Large intestine (tissue), 3 donors: ENCODE measurements at regions not wholly inside any gene's neighbourhood (a gene's known extent, or its start where the extent isn't known, plus 50 kb on each side); places are given as distances from the start of the nearest gene placed in this dataset.

Experiments used
- DNase-seq, 2 donors: peaks; one replicate each; pipeline versions ENCODE4 v3.0.0 to v3.0.0-alpha.2; 2013
- H3K27ac ChIP-seq: one replicate; pipeline ENCODE4 v1.5.1; 2013; ENCODE audit warnings: low read length
- H3K27me3 ChIP-seq: 2 replicates; pipeline ENCODE4 v1.6.1; 2013; ENCODE audit warnings: low read length; ENCODE audit not compliant: control insufficient read depth, insufficient read depth
- H3K36me3 ChIP-seq: 2 replicates; pipeline ENCODE4 v1.6.1; 2013; ENCODE audit warnings: low read length; ENCODE audit not compliant: control insufficient read depth, insufficient read depth
- H3K4me1 ChIP-seq: one replicate; pipeline ENCODE4 v1.6.1; 2013; ENCODE audit warnings: low read length; ENCODE audit not compliant: control insufficient read depth, insufficient read depth
- H3K4me3 ChIP-seq: one replicate; pipeline ENCODE4 v1.5.1; 2013; ENCODE audit warnings: low read length
- H3K9me3 ChIP-seq: one replicate; pipeline ENCODE4 v1.6.1; 2013; ENCODE audit warnings: mild to moderate bottlenecking, low read depth, low read length, moderate library complexity; ENCODE audit not compliant: control insufficient read depth
- WGBS: methylation state at CpG from one replicate; pipeline ENCODE4 v1.1.5; 2013; ENCODE audit warnings: low lambda C conversion rate; ENCODE audit not compliant: insufficient coverage; 5-methylcytosine and 5-hydroxymethylcytosine counted together

DNA sequence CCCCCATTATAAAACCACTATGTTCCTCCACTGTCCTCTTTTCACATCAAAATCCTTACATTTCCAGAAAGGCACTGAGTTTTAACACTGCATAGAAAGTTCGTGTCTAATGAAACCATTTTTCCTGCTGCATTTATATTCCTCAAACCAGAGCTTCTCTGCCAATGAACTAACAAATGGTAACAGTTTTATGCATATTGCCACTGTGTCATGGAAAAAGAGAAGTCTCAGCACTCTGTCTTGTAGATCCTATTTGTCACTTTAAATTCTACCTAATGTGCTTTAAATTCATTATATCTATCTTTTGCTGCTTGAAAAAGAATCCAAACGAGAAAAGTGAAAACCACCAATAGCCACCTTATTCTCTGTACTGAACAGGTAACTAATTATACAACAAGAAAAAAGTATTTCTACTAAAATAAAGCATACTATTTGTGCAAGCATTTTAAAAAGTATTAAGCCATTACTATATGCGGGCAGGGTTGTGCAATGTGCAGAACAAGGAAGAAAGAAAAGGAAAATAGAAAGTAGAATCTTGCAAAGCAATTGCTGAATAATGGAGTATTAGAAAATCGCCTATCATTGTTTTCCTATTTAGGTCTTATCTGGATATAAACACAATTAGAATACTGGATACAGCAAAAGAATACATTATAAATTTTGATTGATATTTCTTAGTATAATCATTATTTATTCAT lies 328.9 kb downstream of the ZEB2 start:
- H3K27ac ChIP-seq = no peak overlapping the region
- DNase-seq = no peak
- WGBS = 97% methylated on average over 3 of the region's 4 CpGs
- no peaks in the 10 kb centered on the region for H3K27me3 ChIP-seq
- no peak overlapping the region for H3K4me3 ChIP-seq
- H3K36me3 ChIP-seq = no peaks in the 10 kb centered on the region
- no peaks in the 10 kb centered on the region for H3K9me3 ChIP-seq
- no peaks in the 10 kb centered on the region for H3K4me1 ChIP-seq

GRCh38 chr2:144183727-144184126 lies 336.2 kb downstream of the ZEB2 start:
- H3K4me1 ChIP-seq = no peaks in the 10 kb centered on the region
- H3K27ac ChIP-seq = no peak overlapping the region
- no peaks in the 10 kb centered on the region for H3K36me3 ChIP-seq
- WGBS = 100% methylated on average over 1 of the region's 9 CpGs
- no peak overlapping the region for H3K4me3 ChIP-seq
- no peaks in the 10 kb centered on the region for H3K27me3 ChIP-seq
- no peaks in the 10 kb centered on the region for H3K9me3 ChIP-seq
- DNase-seq = peak in 1 of 2 donors; percentile 14

DNA sequence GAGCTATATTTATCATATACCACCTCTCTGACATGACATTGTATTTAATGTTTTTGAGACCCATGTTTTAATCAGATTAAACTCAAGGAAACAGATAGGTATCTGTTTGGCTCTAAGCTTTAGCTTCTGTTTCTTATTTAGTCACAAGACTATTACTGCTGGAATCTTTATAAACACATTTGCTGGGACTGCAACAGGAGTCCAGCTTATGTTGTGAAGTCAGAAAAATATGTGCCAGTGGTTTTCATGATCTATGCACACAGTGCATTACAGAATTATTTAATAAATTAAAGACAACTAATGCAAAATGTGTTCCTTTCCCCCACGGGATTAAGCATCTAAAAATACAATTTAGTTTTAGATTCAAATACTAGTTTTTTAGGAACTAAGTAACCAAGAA lies 338.9 kb downstream of the ZEB2 start:
- no peaks in the 10 kb centered on the region for H3K9me3 ChIP-seq
- no peaks in the 10 kb centered on the region for H3K27me3 ChIP-seq
- no peaks in the 10 kb centered on the region for H3K4me1 ChIP-seq
- no peak overlapping the region for H3K4me3 ChIP-seq
- DNase-seq = no peak
- no peak overlapping the region for H3K27ac ChIP-seq
- no peaks in the 10 kb centered on the region for H3K36me3 ChIP-seq
- WGBS = 71% methylated on average over 1 of the region's 1 CpG

GRCh38 chr2:144180131-144180530 lies 339.8 kb downstream of the ZEB2 start:
- Histone ChIP-seq H3K9me3 (no peaks in the 10 kb centered on the region), H3K27ac (no peak overlapping the region), H3K36me3 (no peaks in the 10 kb centered on the region), H3K4me1 (no peaks in the 10 kb centered on the region), H3K4me3 (no peak overlapping the region), H3K27me3 (no peaks in the 10 kb centered on the region)
- DNase-seq = no peak
- no CpG with 5 or more reads among the region's 3 CpGs for WGBS

- Histone ChIP-seq H3K4me3 (no peak overlapping the region), H3K4me1 (no peaks in the 10 kb centered on the region), H3K27me3 (no peaks in the 10 kb centered on the region), H3K9me3 (no peaks in the 10 kb centered on the region), H3K27ac (no peak overlapping the region), H3K36me3 (no peaks in the 10 kb centered on the region)
- no CpG with 5 or more reads among the region's 1 CpG for WGBS
- DNase-seq = no peak
These were observed 349.7 kb downstream of the ZEB2 start for GRCh38 chr2:144170179-144170578.

GRCh38 chr2:144166743-144167142 lies 353.2 kb downstream of the ZEB2 start:
- H3K36me3 ChIP-seq = no peaks in the 10 kb centered on the region
- no peaks in the 10 kb centered on the region for H3K4me1 ChIP-seq
- no peaks in the 10 kb centered on the region for H3K27me3 ChIP-seq
- H3K4me3 ChIP-seq = no peak overlapping the region
- no peak overlapping the region for H3K27ac ChIP-seq
- H3K9me3 ChIP-seq = no peaks in the 10 kb centered on the region
- no peak for DNase-seq

GRCh38 chr2:144165599-144166250 lies 354.2 kb downstream of the ZEB2 start:
- no peak overlapping the region for H3K27ac ChIP-seq
- no peak for DNase-seq
- H3K4me1 ChIP-seq = no peaks in the 10 kb centered on the region
- H3K4me3 ChIP-seq = no peak overlapping the region
- H3K9me3 ChIP-seq = no peaks in the 10 kb centered on the region
- WGBS = 91% methylated on average over 1 of the region's 1 CpG
- H3K27me3 ChIP-seq = no peaks in the 10 kb centered on the region
- H3K36me3 ChIP-seq = no peaks in the 10 kb centered on the region

DNA sequence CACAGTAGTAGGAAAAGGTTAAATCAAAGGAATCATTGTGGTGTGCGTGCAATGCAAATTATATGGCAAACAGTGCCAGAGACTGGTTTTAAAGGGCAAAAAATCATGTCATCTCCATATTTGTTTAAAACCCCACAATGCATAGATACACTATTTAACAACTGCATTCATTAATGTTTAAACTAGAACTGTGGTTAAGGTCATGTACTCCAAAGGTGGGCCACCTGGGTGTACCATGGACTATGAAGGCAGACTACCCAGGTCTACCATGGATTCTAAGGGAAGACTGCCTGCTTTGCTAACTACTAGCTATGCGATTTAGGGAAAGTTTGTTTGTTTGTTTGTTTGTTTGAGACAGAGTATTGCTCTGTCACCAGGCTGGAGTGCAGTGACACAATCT lies 356.3 kb downstream of the ZEB2 start:
- no CpG with 5 or more reads among the region's 2 CpGs for WGBS
- H3K9me3 ChIP-seq = no peaks in the 10 kb centered on the region
- DNase-seq = peak in 1 of 2 donors; percentile 44
- no peaks in the 10 kb centered on the region for H3K36me3 ChIP-seq
- no peaks in the 10 kb centered on the region for H3K4me1 ChIP-seq
- H3K4me3 ChIP-seq = no peak overlapping the region
- H3K27ac ChIP-seq = no peak overlapping the region
- no peaks in the 10 kb centered on the region for H3K27me3 ChIP-seq

- WGBS = 89% methylated on average over 1 of the region's 5 CpGs
- Histone ChIP-seq H3K4me1 (no peaks in the 10 kb centered on the region), H3K36me3 (no peaks in the 10 kb centered on the region), H3K4me3 (no peak overlapping the region), H3K9me3 (no peaks in the 10 kb centered on the region), H3K27ac (no peak overlapping the region), H3K27me3 (no peaks in the 10 kb centered on the region)
- DNase-seq = peak in 1 of 2 donors; percentile 32
These were observed 357.3 kb downstream of the ZEB2 start for GRCh38 chr2:144162652-144163051.

DNA sequence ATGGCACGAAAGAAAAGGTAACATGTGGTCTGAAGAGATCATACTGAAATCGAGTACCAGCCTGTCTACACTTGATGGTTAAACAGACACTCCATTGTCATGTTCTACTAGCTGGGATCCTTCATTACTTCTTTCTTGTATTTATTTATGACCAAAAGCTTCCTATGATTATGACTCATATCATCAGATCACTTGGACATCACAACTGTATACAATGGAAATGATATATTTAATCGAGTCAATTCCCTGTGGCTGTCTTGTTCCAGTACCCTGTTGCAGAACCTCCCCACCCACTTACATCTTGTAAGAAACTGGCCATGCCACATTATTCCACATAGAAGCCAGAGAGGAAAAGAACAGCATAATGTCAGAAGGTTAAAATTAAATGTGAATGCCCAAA lies 358.9 kb downstream of the ZEB2 start:
- H3K27me3 ChIP-seq = no peaks in the 10 kb centered on the region
- H3K4me1 ChIP-seq = no peaks in the 10 kb centered on the region
- H3K27ac ChIP-seq = no peak overlapping the region
- DNase-seq = no peak
- H3K9me3 ChIP-seq = no peaks in the 10 kb centered on the region
- H3K36me3 ChIP-seq = no peaks in the 10 kb centered on the region
- no peak overlapping the region for H3K4me3 ChIP-seq
- WGBS = 100% methylated on average over 1 of the region's 3 CpGs

- no peaks in the 10 kb centered on the region for H3K36me3 ChIP-seq
- DNase-seq = no peak
- H3K27ac ChIP-seq = no peak overlapping the region
- H3K27me3 ChIP-seq = no peaks in the 10 kb centered on the region
- no peak overlapping the region for H3K4me3 ChIP-seq
- 81% methylated on average over 2 of the region's 4 CpGs for WGBS
- no peaks in the 10 kb centered on the region for H3K4me1 ChIP-seq
- H3K9me3 ChIP-seq = no peaks in the 10 kb centered on the region
These were observed 360.7 kb downstream of the ZEB2 start for GRCh38 chr2:144159240-144159639.
